ENCODE measurements at regions not wholly inside any gene's neighbourhood (a gene's known extent, or its start where the extent isn't known, plus 50 kb on each side); places are given as distances from the start of the nearest gene placed in this dataset.

DNA sequence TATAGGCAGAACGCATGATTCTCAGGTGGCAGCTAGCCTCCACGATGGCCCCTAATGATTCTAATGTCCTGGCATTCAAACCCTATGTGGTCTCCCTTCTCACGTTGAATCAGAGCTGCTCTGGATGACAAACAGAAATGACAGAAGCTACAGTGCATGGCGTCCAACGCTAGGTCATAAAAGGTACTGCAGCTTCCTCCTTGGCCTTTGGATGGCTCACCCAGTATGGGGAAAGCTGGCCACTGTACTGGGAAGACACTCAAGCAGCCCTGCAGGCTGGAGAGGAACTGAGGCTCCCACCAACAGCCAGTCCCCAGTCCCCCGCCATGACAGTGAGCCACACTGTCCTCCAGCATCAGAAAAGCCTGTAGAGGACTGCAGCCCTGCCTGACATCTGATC, 286.3 kb downstream of the FAM43A start:
- TF ChIP-seq, protein P1, sequence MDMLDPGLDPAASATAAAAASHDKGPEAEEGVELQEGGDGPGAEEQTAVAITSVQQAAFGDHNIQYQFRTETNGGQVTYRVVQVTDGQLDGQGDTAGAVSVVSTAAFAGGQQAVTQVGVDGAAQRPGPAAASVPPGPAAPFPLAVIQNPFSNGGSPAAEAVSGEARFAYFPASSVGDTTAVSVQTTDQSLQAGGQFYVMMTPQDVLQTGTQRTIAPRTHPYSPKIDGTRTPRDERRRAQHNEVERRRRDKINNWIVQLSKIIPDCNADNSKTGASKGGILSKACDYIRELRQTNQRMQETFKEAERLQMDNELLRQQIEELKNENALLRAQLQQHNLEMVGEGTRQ (IDR thresholded peaks at IDR 0.05; ENCODE audit: low read depth, low read length), result no peak
- TF ChIP-seq, protein P2, sequence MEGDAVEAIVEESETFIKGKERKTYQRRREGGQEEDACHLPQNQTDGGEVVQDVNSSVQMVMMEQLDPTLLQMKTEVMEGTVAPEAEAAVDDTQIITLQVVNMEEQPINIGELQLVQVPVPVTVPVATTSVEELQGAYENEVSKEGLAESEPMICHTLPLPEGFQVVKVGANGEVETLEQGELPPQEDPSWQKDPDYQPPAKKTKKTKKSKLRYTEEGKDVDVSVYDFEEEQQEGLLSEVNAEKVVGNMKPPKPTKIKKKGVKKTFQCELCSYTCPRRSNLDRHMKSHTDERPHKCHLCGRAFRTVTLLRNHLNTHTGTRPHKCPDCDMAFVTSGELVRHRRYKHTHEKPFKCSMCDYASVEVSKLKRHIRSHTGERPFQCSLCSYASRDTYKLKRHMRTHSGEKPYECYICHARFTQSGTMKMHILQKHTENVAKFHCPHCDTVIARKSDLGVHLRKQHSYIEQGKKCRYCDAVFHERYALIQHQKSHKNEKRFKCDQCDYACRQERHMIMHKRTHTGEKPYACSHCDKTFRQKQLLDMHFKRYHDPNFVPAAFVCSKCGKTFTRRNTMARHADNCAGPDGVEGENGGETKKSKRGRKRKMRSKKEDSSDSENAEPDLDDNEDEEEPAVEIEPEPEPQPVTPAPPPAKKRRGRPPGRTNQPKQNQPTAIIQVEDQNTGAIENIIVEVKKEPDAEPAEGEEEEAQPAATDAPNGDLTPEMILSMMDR (conservative IDR thresholded peaks at IDR 0.05; ENCODE audit: low read depth, low read length), result no peak
- TF ChIP-seq MXI1 (IDR thresholded peaks at IDR 0.05; ENCODE audit: borderline replicate concordance, low read depth, low read length), result no peak
- TF ChIP-seq RCOR1 (IDR thresholded peaks at IDR 0.05; ENCODE audit: insufficient replicate concordance, low read length), result no peak
- TF ChIP-seq POLR2A (IDR thresholded peaks at IDR 0.05; ENCODE audit: low read depth, low read length), result no peak
- TF ChIP-seq SMC3 (IDR thresholded peaks at IDR 0.05; ENCODE audit: low read depth, low read length), result no peak
- TF ChIP-seq, protein P3, sequence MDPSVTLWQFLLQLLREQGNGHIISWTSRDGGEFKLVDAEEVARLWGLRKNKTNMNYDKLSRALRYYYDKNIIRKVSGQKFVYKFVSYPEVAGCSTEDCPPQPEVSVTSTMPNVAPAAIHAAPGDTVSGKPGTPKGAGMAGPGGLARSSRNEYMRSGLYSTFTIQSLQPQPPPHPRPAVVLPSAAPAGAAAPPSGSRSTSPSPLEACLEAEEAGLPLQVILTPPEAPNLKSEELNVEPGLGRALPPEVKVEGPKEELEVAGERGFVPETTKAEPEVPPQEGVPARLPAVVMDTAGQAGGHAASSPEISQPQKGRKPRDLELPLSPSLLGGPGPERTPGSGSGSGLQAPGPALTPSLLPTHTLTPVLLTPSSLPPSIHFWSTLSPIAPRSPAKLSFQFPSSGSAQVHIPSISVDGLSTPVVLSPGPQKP (IDR thresholded peaks at IDR 0.05; ENCODE audit: borderline replicate concordance, low read depth, low read length), result no peak
- no peak for TF ChIP-seq RAD21 (IDR thresholded peaks at IDR 0.05; ENCODE audit: low read length)
- no peak for TF ChIP-seq NFE2L2 (IDR thresholded peaks at IDR 0.05; ENCODE audit: low read depth, low read length)
- TF ChIP-seq CHD1 (IDR thresholded peaks at IDR 0.05; ENCODE audit: low read depth, low read length), result no peak

Measured in IMR-90 (cell line).